Activated CD4-positive, alpha-beta T cell treated with anti-CD3 and anti-CD28 coated beads for 36 hours (primary cell): ENCODE measurements at regions not wholly inside any gene's neighbourhood (a gene's known extent, or its start where the extent isn't known, plus 50 kb on each side); places are given as distances from the start of the nearest gene placed in this dataset.
A peak's percentile ranks its signal among the peaks of the same experiment; 100 is the strongest.
"Not testable (repeated sequence)": the region's sequence is repeated elsewhere in the genome, so short reads cannot be mapped to it uniquely, and the experiment has no call there.

ENCODE experiments used
- ATAC-seq: fragments of 200-7000 bp; cut with Tn5 transposase; one replicate; pipeline ENCODE4 v1.10.0; 2021; ENCODE audit warnings: mild to moderate bottlenecking, moderate library complexity
- CTCF ChIA-PET: fragments of 350-600 bp; sonication (Branson Sonifier 250); formaldehyde crosslinking; loops from one replicate; lab custom pipeline; 2021; ENCODE audit warnings: antibody characterized with exemption; lab: Charles Lee
- POLR2A ChIA-PET: fragments of 350-600 bp; sonication (Branson Sonifier 250); formaldehyde crosslinking; loops from one replicate; lab custom pipeline; 2021; ENCODE audit warnings: antibody characterized with exemption, inconsistent platforms; lab: Charles Lee
- DNase-seq: peaks from one replicate; pipeline ENCODE4 v3.0.0-alpha.2; 2020
- H3K27ac Mint-ChIP-seq: one replicate; pipeline ENCODE4 v1.8.0; 2021; ENCODE audit warnings: mixed read lengths
- H3K27me3 Mint-ChIP-seq: one replicate; pipeline ENCODE4 v1.8.0; 2021; ENCODE audit warnings: mixed read lengths
- H3K36me3 Mint-ChIP-seq: one replicate; pipeline ENCODE4 v1.8.0; 2021; ENCODE audit warnings: low read depth, mixed read lengths
- H3K4me1 Mint-ChIP-seq: one replicate; pipeline ENCODE4 v1.8.0; 2021; ENCODE audit warnings: mixed read lengths
- H3K4me3 Mint-ChIP-seq: one replicate; pipeline ENCODE4 v1.8.0; 2021; ENCODE audit warnings: mild to moderate bottlenecking, moderate library complexity, mixed read lengths
- H3K9me3 Mint-ChIP-seq: one replicate; pipeline ENCODE4 v1.8.0; 2021; ENCODE audit warnings: low read depth, mixed read lengths
- intact Hi-C, 2 experiments: fragments of 100-400 bp; cut with DNase I in 1 of 2; cut with micrococcal nuclease in 1 of 2; formaldehyde crosslinking; loops; one replicate each; pipeline versions ENCODE4 v1.14.2 to v1.15.1; 2022 to 2024; cut with DNase I, micrococcal nuclease

DNA sequence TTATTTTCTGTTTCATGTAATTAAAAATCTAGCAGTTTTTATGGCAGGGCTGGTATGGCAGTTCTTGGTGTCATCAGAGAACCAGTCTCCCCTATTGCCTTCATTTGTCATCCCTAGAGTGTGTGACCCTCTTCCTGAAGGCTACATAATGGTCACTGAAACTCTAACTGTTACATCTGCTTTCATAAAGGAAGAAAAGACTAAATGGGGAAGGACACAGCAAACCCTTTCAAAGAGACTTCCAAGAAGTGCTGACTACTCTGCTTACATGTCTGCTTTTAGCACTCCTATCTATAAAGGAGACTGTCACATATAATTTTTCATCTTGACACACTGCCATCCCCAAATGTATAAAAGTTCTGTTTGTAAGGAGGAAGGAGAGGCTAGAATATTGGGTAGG lies 105.9 kb upstream of the DIAPH2 start:
- no peak for ATAC-seq
- DNase-seq, result no peak
- Mint-ChIP-seq H3K27me3 (peaks cover 2% of the 10 kb centered on the region), H3K27ac (no peak overlapping the region), H3K4me1 (no peaks in the 10 kb centered on the region), H3K9me3 (no peaks in the 10 kb centered on the region), H3K4me3 (no peak overlapping the region), H3K36me3 (no peaks in the 10 kb centered on the region)
- ChIA-PET CTCF (no interaction called here), POLR2A (interaction anchor here (0.6 kb wide), 1 partner anchor 281 kb away, joined by 3 read pairs; no protein-coding TSS in a partner anchor)
- intact Hi-C loops, result no loop called here

DNA sequence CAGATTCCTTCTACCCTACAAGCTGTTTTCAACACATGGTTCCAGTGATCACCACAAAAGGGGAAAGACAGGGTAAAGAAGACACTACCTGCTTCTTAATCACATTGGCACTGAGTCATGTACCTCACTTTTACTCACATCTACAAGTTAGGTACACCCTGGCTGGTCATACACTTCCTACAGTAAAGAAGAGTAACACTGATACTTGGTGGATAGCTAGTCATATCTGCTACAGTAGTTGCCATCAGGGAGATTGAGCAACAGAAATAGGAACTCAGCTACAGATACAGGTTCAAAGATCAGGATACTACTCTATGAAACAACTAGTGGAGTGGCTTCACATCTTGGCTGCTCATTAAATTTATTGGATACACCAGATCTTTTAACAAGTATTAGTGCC lies 105.4 kb upstream of the DIAPH2 start:
- POLR2A ChIA-PET, result interaction anchor here (0.6 kb wide), 1 partner anchor 282 kb away, joined by 3 read pairs; no protein-coding TSS in a partner anchor
- Mint-ChIP-seq H3K4me3 (no peak overlapping the region), H3K27ac (no peak overlapping the region), H3K27me3 (peaks cover 2% of the 10 kb centered on the region), H3K9me3 (no peaks in the 10 kb centered on the region), H3K36me3 (no peaks in the 10 kb centered on the region), H3K4me1 (no peaks in the 10 kb centered on the region)
- DNase-seq, result no peak
- intact Hi-C loops, result no loop called here
- peak; percentile 64 for ATAC-seq
- CTCF ChIA-PET, result no interaction called here

GRCh38 chrX:96590403-96590802 lies 94.2 kb upstream of the DIAPH2 start:
- ATAC-seq (no peak), DNase-seq (no peak)
- CTCF ChIA-PET, result no interaction called here
- POLR2A ChIA-PET, result no interaction called here
- Mint-ChIP-seq H3K36me3 (no peaks in the 10 kb centered on the region), H3K9me3 (no peaks in the 10 kb centered on the region), H3K4me1 (no peaks in the 10 kb centered on the region), H3K4me3 (no peak overlapping the region), H3K27me3 (no peaks in the 10 kb centered on the region), H3K27ac (no peak overlapping the region)
- intact Hi-C loops, result no loop called here

- Mint-ChIP-seq H3K36me3 (no peaks in the 10 kb centered on the region), H3K27ac (no peak overlapping the region), H3K4me1 (no peaks in the 10 kb centered on the region), H3K9me3 (no peaks in the 10 kb centered on the region), H3K27me3 (no peaks in the 10 kb centered on the region), H3K4me3 (no peak overlapping the region)
- DNase-seq (no peak), ATAC-seq (no peak)
- ChIA-PET CTCF (no interaction called here), POLR2A (no interaction called here)
- intact Hi-C loops, result no loop called here
Measured at GRCh38 chrX:96591421-96591820, 93.2 kb upstream of the DIAPH2 start.

DNA sequence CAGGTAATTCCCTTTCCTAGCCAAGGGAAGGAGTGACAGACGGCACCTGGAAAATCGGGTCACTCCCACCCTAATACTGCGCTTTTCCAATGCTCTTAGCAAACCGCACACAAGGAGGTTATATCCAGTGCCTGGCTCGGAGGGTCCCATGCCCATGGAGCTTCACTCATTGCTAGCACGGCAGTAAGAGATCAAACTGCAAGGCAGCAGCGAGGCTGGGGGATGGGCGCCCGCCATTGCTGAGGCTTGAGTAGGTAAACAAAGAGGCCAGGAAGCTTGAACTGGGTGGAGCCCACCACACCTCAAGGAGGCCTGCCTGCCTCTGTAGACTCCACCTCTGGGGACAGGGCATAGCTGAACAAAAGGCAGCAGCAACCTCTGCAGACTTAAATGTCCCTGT lies 86.8 kb upstream of the DIAPH2 start:
- DNase-seq, POLR2A ChIA-PET, H3K4me1 Mint-ChIP-seq, H3K27me3 Mint-ChIP-seq, H3K27ac Mint-ChIP-seq, H3K36me3 Mint-ChIP-seq, CTCF ChIA-PET, H3K9me3 Mint-ChIP-seq, H3K4me3 Mint-ChIP-seq, ATAC-seq, intact Hi-C loops: not testable (repeated sequence)

GRCh38 chrX:96611619-96612362 lies 72.9 kb upstream of the DIAPH2 start:
- no peaks in the 10 kb centered on the region for H3K9me3 Mint-ChIP-seq
- H3K27me3 Mint-ChIP-seq, result no peaks in the 10 kb centered on the region
- DNase-seq, result no peak
- H3K36me3 Mint-ChIP-seq, result no peaks in the 10 kb centered on the region
- H3K4me1 Mint-ChIP-seq, result no peaks in the 10 kb centered on the region
- intact Hi-C loops, result no loop called here
- H3K4me3 Mint-ChIP-seq, result no peak overlapping the region
- ATAC-seq, result no peak
- H3K27ac Mint-ChIP-seq, result no peak overlapping the region
- POLR2A ChIA-PET, result no interaction called here
- CTCF ChIA-PET, result no interaction called here

DNA sequence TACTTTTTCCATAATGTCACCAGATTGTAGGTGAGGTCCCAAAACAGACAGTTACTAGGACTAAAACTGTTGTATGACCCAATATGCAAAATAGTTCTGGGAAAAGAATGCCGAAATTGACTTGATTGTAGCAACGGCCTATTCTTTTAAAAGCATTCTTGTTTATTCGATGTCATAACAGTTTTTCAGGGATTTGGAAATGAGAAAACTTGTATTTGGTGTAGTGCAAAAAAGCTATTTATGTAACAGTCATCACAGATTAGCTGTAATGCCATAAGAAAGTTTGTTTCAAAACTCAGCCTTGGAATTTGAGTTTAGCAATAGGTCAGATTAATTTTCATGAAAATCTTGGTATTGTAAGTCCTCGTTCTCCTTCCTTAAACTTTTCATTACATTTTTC lies 69.2 kb upstream of the DIAPH2 start:
- no peaks in the 10 kb centered on the region for H3K27me3 Mint-ChIP-seq

GRCh38 chrX:96619588-96619987 lies 65.1 kb upstream of the DIAPH2 start:
- H3K27ac Mint-ChIP-seq, result no peak overlapping the region
- POLR2A ChIA-PET, result no interaction called here
- CTCF ChIA-PET, result no interaction called here
- H3K9me3 Mint-ChIP-seq, result no peaks in the 10 kb centered on the region
- H3K4me3 Mint-ChIP-seq, result no peak overlapping the region
- intact Hi-C loops, result no loop called here
- no peak for DNase-seq
- H3K27me3 Mint-ChIP-seq, result no peaks in the 10 kb centered on the region
- no peaks in the 10 kb centered on the region for H3K36me3 Mint-ChIP-seq
- no peak for ATAC-seq
- no peaks in the 10 kb centered on the region for H3K4me1 Mint-ChIP-seq

More for the DNA sequence above, 69.2 kb upstream of the DIAPH2 start:
- ChIA-PET CTCF (no interaction called here), POLR2A (no interaction called here)
- Mint-ChIP-seq H3K4me1 (no peaks in the 10 kb centered on the region), H3K27ac (no peak overlapping the region), H3K9me3 (no peaks in the 10 kb centered on the region), H3K36me3 (no peaks in the 10 kb centered on the region), H3K4me3 (no peak overlapping the region)
- intact Hi-C loops, result no loop called here
- DNase-seq (no peak), ATAC-seq (no peak)

GRCh38 chrX:96621811-96622210 lies 62.8 kb upstream of the DIAPH2 start:
- no peaks in the 10 kb centered on the region for H3K9me3 Mint-ChIP-seq
- no peaks in the 10 kb centered on the region for H3K4me1 Mint-ChIP-seq
- no peaks in the 10 kb centered on the region for H3K27me3 Mint-ChIP-seq
- intact Hi-C loops, result no loop called here
- no peak for DNase-seq
- ChIA-PET POLR2A (no interaction called here), CTCF (no interaction called here)
- H3K4me3 Mint-ChIP-seq, result no peak overlapping the region
- no peak for ATAC-seq
- H3K36me3 Mint-ChIP-seq, result no peaks in the 10 kb centered on the region
- no peak overlapping the region for H3K27ac Mint-ChIP-seq
